ENCODE measurements at regions not wholly inside any gene's neighbourhood (a gene's known extent, or its start where the extent isn't known, plus 50 kb on each side); places are given as distances from the start of the nearest gene placed in this dataset.

DNA sequence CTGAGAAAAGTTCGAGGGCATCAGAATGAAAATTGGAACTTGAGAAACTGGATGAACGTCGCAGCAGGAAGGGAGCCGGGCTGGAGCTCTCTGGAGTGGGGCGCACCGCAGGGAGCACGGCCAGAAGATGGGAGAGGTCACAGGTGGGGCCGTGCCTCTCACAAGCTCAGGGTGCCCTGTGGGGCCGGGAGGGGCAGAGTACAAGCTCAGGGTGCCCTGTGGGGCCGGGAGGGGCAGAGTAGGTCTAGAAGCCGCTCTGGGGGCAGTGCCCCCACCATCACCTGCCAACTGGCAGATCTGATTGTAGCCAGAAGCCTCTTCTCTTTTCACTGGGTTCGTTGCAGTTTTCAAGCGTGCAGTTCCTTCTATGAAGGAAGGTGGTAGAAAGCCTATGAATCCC is 61.1 kb upstream of the SNX9 start (continued):
- TF ChIP-seq NRF1 (conservative IDR thresholded peaks at IDR 0.05 in 1 of 2, IDR thresholded peaks at IDR 0.05 in 1 of 2) (no peak), ZNF76 (CRISPR knock-in tag; IDR thresholded peaks at IDR 0.05; ENCODE audit: borderline replicate concordance) (no peak), ZNF143 (CRISPR knock-in tag; IDR thresholded peaks at IDR 0.05) (no peak), FOXA3 (CRISPR knock-in tag; conservative IDR thresholded peaks at IDR 0.05 in 1 of 2, IDR thresholded peaks at IDR 0.05 in 1 of 2) (0 out of 4 replicates have a peak, but pooled peaks of 1 of the 2 experiments have one; percentile 15), HCFC1 (IDR thresholded peaks at IDR 0.05; ENCODE audit: low read depth, low read length) (no peak), BMI1 (IDR thresholded peaks at IDR 0.05; ENCODE audit: low read length) (no peak), RBM39 (optimal IDR thresholded peaks at IDR 0.05; ENCODE audit: low read depth, low read length) (no peak), MAZ (CRISPR knock-in tag; conservative IDR thresholded peaks at IDR 0.05 in 1 of 2, IDR thresholded peaks at IDR 0.05 in 1 of 2) (0 out of 4 replicates have a peak, but pooled peaks of 1 of the 2 experiments have one; percentile 12)
- TF ChIP-seq, protein P1, sequence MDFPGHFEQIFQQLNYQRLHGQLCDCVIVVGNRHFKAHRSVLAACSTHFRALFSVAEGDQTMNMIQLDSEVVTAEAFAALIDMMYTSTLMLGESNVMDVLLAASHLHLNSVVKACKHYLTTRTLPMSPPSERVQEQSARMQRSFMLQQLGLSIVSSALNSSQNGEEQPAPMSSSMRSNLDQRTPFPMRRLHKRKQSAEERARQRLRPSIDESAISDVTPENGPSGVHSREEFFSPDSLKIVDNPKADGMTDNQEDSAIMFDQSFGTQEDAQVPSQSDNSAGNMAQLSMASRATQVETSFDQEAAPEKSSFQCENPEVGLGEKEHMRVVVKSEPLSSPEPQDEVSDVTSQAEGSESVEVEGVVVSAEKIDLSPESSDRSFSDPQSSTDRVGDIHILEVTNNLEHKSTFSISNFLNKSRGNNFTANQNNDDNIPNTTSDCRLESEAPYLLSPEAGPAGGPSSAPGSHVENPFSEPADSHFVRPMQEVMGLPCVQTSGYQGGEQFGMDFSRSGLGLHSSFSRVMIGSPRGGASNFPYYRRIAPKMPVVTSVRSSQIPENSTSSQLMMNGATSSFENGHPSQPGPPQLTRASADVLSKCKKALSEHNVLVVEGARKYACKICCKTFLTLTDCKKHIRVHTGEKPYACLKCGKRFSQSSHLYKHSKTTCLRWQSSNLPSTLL (IDR thresholded peaks at IDR 0.05): no peak
- TF ChIP-seq, protein P2, sequence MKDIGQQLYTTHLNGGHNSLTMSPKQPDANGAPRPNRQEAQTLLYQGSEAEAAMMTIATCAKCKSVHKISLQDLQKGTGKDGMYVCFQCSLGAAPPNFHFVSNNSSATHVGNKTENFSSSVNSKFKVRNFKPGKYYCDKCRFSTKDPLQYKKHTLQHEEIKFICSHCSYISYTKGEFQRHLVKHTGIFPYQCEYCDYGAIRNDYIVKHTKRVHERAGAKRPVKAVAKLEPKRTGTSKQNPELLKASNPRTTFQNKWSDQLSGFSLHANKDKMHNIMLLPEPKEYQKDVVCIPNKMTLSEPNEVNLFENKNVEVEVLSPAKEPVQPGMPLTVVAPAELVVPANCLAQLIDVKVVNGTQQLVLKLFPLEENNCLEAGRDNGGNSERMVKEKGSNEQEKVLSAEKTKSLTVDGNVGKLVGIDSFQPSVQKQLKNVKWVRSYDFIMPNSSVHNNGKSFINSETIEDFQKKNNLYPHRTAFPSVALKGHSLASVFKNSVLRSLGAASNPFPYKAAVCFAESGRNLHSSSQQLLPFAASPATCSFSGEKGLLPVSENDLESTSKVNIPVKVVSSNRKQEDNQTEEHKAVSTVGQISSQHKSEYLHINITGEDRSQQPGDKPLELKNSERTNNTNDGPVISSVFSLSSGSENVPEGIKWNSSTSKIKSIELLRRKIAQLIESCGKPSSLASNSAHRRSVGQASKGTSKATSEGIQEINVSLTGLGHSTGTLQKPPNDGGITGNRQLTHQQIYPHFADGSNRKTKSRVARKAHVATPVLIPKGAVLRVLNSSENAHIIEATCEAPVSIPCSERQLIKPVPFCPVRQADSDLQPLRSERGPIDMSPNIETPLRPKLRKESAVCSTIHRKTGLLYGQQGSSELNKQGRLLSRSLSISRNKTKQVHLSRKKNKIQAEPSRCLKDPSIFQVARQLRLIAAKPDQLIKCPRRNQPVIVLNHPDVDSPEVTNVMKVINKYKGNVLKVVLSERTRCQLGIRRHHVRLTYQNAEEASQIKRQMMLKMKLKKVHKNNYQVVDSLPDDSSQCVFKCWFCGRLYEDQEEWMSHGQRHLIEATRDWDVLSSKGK (CRISPR knock-in tag; IDR thresholded peaks at IDR 0.05): no peak
- TF ChIP-seq, protein P3, sequence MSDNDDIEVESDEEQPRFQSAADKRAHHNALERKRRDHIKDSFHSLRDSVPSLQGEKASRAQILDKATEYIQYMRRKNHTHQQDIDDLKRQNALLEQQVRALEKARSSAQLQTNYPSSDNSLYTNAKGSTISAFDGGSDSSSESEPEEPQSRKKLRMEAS (CRISPR knock-in tag; IDR thresholded peaks at IDR 0.05): 0 out of 2 replicates have a peak, but pooled peaks have one; percentile 30
- TF ChIP-seq, protein P4, sequence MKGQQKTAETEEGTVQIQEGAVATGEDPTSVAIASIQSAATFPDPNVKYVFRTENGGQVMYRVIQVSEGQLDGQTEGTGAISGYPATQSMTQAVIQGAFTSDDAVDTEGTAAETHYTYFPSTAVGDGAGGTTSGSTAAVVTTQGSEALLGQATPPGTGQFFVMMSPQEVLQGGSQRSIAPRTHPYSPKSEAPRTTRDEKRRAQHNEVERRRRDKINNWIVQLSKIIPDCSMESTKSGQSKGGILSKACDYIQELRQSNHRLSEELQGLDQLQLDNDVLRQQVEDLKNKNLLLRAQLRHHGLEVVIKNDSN (CRISPR knock-in tag; IDR thresholded peaks at IDR 0.05): peak; percentile 1; the same call in 1 of the 2 replicates

Data from K562 (cell line).